Suprapubic skin (tissue), 4 donors: ENCODE measurements at regions not wholly inside any gene's neighbourhood (a gene's known extent, or its start where the extent isn't known, plus 50 kb on each side); places are given as distances from the start of the nearest gene placed in this dataset.

Experiments used
- DNase-seq, 2 donors: peaks; one replicate each; pipeline ENCODE4 v3.0.0-alpha.2; 2019; ENCODE audit warnings: low spot score in 2 of 2
- H3K27ac ChIP-seq: fragments of 200-600 bp; sonication (generic); one replicate; pipeline ENCODE4 v1.5.1; 2019
- H3K27me3 ChIP-seq: fragments of 200-600 bp; sonication (generic); one replicate; pipeline ENCODE4 v1.5.1; 2019
- H3K36me3 ChIP-seq: fragments of 200-600 bp; sonication (generic); one replicate; pipeline ENCODE4 v1.5.1; 2019
- H3K4me1 ChIP-seq: fragments of 200-600 bp; sonication (generic); one replicate; pipeline ENCODE4 v1.5.1; 2019
- H3K4me3 ChIP-seq: fragments of 200-600 bp; sonication (generic); one replicate; pipeline ENCODE4 v1.5.1; 2019; ENCODE audit warnings: mild to moderate bottlenecking
- H3K9me3 ChIP-seq: fragments of 200-600 bp; sonication (generic); one replicate; pipeline ENCODE4 v1.5.1; 2019
- EP300 ChIP-seq: sonication (generic); formaldehyde crosslinking; IDR thresholded peaks from one replicate; pipeline ENCODE4 v1.6.1; 2017; ENCODE audit warnings: antibody characterized with exemption
- POLR2A ChIP-seq, 2 donors: fragments of 450-650 bp; IDR thresholded peaks; one replicate each; pipeline ENCODE4 v1.6.1; 2017; ENCODE audit warnings: antibody characterized with exemption in 2 of 2, mild to moderate bottlenecking in 2 of 2, moderate library complexity in 2 of 2
- POLR2AphosphoS5 ChIP-seq, 3 donors: sonication (generic); formaldehyde crosslinking; IDR thresholded peaks; one replicate each; pipeline ENCODE4 v1.6.1; 2017; ENCODE audit warnings: antibody characterized with exemption in 3 of 3
- WGBS: methylation state at CpG from one replicate; pipeline ENCODE4 v1.1.5; 2018; 5-methylcytosine and 5-hydroxymethylcytosine counted together
- TF ChIP-seq, protein P1 (sequence below), 2 donors: fragments of 200-600 bp in 1 of 2; fragments of 450-650 bp in 1 of 2; sonication (generic) in 1 of 2; IDR thresholded peaks; one replicate each; pipeline ENCODE4 v1.5.1; 2016 to 2019; ENCODE audit warnings: antibody characterized with exemption in 2 of 2, mild to moderate bottlenecking in 1 of 2, moderate library complexity in 1 of 2

- TF ChIP-seq, protein P1, sequence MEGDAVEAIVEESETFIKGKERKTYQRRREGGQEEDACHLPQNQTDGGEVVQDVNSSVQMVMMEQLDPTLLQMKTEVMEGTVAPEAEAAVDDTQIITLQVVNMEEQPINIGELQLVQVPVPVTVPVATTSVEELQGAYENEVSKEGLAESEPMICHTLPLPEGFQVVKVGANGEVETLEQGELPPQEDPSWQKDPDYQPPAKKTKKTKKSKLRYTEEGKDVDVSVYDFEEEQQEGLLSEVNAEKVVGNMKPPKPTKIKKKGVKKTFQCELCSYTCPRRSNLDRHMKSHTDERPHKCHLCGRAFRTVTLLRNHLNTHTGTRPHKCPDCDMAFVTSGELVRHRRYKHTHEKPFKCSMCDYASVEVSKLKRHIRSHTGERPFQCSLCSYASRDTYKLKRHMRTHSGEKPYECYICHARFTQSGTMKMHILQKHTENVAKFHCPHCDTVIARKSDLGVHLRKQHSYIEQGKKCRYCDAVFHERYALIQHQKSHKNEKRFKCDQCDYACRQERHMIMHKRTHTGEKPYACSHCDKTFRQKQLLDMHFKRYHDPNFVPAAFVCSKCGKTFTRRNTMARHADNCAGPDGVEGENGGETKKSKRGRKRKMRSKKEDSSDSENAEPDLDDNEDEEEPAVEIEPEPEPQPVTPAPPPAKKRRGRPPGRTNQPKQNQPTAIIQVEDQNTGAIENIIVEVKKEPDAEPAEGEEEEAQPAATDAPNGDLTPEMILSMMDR (IDR thresholded peaks at IDR 0.05), result no peak
- TF ChIP-seq EP300, result no peak
- no peak for TF ChIP-seq POLR2A (IDR thresholded peaks at IDR 0.05)
- TF ChIP-seq POLR2AphosphoS5 (IDR thresholded peaks at IDR 0.05), result no peak
- Histone ChIP-seq H3K36me3 (no peaks in the 10 kb centered on the region), H3K9me3 (no peaks in the 10 kb centered on the region), H3K27me3 (no peaks in the 10 kb centered on the region), H3K27ac (no peak overlapping the region), H3K4me1 (no peaks in the 10 kb centered on the region), H3K4me3 (no peak overlapping the region)
- no peak for DNase-seq
- 66% methylated on average over 3 of the region's 3 CpGs for WGBS
These were observed 53.2 kb upstream of the UBE2E3 start for GRCh38 chr2:180927030-180927686.

- TF ChIP-seq, protein P1 (IDR thresholded peaks at IDR 0.05), result no peak
- TF ChIP-seq POLR2AphosphoS5 (IDR thresholded peaks at IDR 0.05) (no peak), POLR2A (IDR thresholded peaks at IDR 0.05) (no peak), EP300 (no peak)
- Histone ChIP-seq H3K27ac (no peak overlapping the region), H3K9me3 (no peaks in the 10 kb centered on the region), H3K36me3 (no peaks in the 10 kb centered on the region), H3K27me3 (no peaks in the 10 kb centered on the region), H3K4me3 (no peak overlapping the region), H3K4me1 (no peaks in the 10 kb centered on the region)
- no peak for DNase-seq
- 87% methylated on average over 2 of the region's 2 CpGs for WGBS
These were observed 54.7 kb upstream of the UBE2E3 start for GRCh38 chr2:180925700-180926099.

DNA sequence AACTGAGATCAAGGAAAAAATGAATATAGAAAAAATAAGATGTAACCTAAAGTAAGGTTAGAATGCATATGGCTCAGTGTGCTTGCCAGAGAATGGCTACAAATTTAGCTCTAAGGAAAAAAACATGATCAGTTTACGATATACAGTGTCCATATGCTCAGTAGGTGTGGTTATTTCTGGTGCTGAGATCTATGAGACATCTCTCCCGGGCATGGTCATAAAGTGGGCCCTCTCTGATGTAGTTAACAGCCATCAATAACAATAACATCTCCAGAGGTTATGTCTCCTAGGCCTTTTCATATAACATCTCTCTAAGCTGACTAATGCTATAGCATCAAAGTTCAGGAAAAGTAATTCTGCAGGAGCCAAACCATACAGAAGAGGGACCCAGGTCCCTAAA lies 56.3 kb upstream of the UBE2E3 start:
- Histone ChIP-seq H3K9me3 (no peaks in the 10 kb centered on the region), H3K4me1 (no peaks in the 10 kb centered on the region), H3K36me3 (no peaks in the 10 kb centered on the region), H3K27ac (no peak overlapping the region), H3K27me3 (no peaks in the 10 kb centered on the region), H3K4me3 (no peak overlapping the region)
- TF ChIP-seq POLR2A (IDR thresholded peaks at IDR 0.05) (no peak), POLR2AphosphoS5 (IDR thresholded peaks at IDR 0.05) (no peak), EP300 (no peak)
- TF ChIP-seq, protein P1 (IDR thresholded peaks at IDR 0.05), result no peak
- DNase-seq, result no peak
- 85% methylated on average over 2 of the region's 2 CpGs for WGBS

DNA sequence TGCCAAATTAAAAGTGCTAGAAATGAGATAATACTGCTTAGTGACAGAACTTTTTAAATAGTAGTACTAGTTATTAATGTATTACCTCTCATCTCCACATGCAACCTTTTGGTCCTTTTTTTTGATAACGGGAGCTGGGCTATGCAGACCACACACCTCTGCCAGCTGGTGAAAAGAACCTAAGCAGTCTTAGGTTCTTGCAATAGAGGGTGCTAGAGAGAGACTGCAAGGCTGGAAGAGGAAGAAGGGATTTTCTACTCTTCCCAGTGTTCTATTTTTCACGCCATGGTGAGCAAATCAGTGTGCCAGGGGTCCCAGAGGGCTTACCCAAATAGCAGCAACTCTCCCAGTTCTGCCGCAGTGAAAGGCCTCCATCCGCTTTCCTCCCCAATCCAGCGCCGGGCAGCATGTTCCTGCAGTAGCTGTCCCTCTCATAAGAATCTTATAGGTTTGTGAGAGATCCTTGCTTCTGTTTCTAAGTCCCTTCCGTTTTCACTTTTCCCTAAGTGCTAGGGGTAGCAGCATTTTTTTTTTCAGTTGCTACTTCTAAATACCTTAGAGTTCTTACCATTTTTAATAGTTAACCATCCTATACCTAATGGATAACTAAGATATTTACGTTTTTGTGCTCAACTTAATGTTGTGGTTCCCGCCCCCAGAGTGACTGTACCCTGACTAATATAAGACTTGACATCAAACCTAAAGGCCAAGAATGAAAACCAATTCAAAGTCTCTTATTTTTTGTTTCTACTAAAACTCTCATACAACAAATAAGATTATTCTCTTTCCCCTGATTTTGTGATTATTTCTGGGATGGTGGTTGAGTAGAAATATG lies 69.4 kb upstream of the UBE2E3 start:
- 87% methylated on average over 9 of the region's 9 CpGs for WGBS

GRCh38 chr2:180907731-180908130 lies 72.7 kb upstream of the UBE2E3 start:
- WGBS, result 50% methylated on average over 1 of the region's 1 CpG
- TF ChIP-seq EP300, result no peak
- TF ChIP-seq POLR2AphosphoS5 (IDR thresholded peaks at IDR 0.05), result no peak
- TF ChIP-seq, protein P1 (IDR thresholded peaks at IDR 0.05), result no peak
- TF ChIP-seq POLR2A (IDR thresholded peaks at IDR 0.05), result no peak
- Histone ChIP-seq H3K36me3 (no peaks in the 10 kb centered on the region), H3K4me3 (no peak overlapping the region), H3K27ac (no peak overlapping the region), H3K4me1 (no peaks in the 10 kb centered on the region), H3K27me3 (no peaks in the 10 kb centered on the region), H3K9me3 (no peaks in the 10 kb centered on the region)
- DNase-seq, result no peak

More for the DNA sequence above, 69.4 kb upstream of the UBE2E3 start:
- H3K4me1 ChIP-seq, result no peaks in the 10 kb centered on the region
- no peaks in the 10 kb centered on the region for H3K36me3 ChIP-seq
- no peak overlapping the region for H3K4me3 ChIP-seq
- H3K27me3 ChIP-seq, result no peaks in the 10 kb centered on the region
- no peak for DNase-seq
- no peak overlapping the region for H3K27ac ChIP-seq
- TF ChIP-seq POLR2A (IDR thresholded peaks at IDR 0.05) (no peak), POLR2AphosphoS5 (IDR thresholded peaks at IDR 0.05) (no peak), EP300 (no peak)
- TF ChIP-seq, protein P1 (IDR thresholded peaks at IDR 0.05), result no peak
- no peaks in the 10 kb centered on the region for H3K9me3 ChIP-seq
